NCI-H345 (cell line): ENCODE measurements at regions not wholly inside any gene's neighbourhood (a gene's known extent, or its start where the extent isn't known, plus 50 kb on each side); places are given as distances from the start of the nearest gene placed in this dataset.

Experiments
- DNase-seq: peaks from one replicate; lab custom pipeline; 2025; lab: John Stamatoyannopoulos, UW

DNA sequence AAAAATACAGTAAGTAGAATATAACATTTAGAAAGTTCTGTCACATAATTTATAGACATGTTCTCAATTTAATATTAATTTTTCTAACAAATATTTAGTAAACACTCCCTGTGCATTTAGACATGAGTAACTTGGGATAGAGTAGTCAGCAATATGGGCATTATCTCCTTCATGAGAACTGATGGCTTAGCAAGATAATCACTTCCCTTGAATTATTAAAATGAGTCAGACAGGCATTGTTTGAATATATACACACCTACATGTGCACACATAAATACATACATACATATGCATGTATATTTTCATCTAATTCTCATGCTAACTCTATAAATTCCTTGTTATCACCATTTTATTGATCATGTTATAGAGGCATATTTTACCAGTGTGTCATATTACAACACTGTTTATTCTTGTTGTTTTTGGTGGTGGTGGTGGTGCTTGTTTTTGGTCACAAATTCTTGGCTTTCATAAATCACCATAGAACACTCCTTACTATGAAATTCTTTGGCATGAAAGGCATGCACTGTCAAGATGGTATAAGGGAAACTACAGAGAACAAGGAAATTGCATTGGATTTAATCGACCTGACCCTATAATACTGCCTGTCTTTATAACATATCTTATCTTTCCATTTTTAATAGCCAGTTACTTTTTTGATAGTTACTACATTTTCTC lies 434.5 kb upstream of the MANEA start:
- DNase-seq: no peak

DNA sequence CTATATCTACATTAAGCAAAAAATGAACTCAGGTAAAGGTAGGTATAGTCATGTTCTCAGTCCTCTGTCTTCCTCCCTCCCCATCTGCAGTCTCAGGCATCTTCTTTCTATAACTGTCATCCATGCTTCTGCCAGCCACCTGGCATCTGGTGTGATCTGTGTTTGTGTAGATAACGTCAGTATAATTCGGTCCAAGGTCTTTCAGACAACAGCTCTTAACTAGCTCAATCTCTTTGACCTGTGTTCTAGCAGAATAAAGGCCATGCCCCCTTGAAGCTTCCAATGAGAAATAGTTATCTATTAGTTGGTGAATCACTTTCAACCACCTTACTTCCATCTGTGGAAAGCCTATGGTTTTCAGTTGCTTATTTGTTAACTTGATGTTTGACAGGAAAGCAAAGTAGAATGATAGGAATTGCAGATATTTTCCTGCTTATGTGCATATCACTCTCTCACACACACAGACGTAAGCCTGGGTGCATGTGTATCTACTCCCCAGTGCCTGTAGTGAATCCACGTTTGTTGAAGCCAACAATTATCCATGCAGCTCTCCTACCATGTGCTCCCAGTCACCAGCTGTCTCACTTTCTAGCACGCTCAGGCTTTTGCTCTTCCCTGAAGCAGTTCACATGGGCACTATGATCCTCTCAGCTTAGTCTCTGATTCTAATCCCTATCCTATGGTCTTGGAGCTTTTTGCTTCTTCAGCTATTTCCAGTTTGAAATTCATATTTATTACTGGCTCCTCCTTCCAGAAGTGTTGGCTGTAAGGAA lies 433.7 kb upstream of the MANEA start:
- DNase-seq: no peak

DNA sequence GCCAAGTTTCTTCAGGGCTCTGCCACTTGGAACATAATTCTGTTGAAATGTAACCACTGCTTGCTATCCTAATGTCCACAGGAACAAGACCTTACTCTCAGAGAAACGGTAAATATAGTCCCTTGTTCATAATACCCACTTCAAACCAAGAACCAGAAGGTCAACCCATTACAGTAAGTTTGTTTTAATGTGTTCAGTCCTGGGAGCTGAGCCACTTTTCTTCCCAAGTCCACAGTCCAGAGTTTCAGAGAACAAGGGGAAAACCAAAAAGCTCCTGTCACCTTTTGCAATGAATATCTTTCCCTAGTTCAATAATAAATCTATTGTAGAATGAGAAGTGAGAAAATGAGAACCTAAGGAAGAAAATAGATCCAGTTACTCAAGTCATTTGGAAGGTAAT lies 431.9 kb upstream of the MANEA start:
- no peak for DNase-seq

DNA sequence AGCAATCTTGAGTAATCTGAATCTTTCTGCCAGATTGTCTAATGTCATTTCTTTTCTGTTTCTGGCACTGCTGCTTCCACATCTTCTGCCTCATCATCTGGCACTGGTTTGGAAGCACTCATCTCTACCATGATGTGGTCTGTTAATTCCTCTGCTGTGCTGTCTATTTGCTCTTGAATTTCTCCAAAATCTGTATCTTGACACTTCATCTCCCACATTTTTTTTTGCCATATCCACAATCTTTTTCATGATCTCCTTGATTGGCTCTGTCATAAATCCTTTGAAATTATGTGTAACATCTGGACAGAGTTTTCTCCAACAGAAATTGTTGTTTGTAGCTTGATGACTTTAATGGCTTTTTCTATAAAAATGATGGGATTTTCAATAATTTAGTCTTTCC lies 417.8 kb upstream of the MANEA start:
- DNase-seq: no peak

DNA sequence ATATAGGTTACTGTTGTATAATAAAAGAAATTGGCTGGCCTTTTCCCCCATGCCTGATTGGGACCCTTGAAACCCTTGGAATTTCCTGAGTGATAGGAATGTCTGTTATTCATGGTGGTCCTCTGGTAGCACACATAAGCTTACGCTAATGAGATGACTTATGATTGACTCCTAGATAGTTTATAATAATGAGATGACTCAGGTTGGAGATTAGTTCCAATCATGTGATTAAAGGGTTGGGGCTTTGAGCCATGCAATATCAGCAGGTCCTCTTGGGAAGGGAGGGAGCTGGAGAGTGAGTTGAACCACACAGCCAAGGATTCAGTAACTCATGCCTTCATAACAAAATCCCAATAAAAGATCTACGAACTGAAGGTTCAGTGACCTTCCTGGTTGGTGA lies 407.6 kb upstream of the MANEA start:
- no peak for DNase-seq

DNA sequence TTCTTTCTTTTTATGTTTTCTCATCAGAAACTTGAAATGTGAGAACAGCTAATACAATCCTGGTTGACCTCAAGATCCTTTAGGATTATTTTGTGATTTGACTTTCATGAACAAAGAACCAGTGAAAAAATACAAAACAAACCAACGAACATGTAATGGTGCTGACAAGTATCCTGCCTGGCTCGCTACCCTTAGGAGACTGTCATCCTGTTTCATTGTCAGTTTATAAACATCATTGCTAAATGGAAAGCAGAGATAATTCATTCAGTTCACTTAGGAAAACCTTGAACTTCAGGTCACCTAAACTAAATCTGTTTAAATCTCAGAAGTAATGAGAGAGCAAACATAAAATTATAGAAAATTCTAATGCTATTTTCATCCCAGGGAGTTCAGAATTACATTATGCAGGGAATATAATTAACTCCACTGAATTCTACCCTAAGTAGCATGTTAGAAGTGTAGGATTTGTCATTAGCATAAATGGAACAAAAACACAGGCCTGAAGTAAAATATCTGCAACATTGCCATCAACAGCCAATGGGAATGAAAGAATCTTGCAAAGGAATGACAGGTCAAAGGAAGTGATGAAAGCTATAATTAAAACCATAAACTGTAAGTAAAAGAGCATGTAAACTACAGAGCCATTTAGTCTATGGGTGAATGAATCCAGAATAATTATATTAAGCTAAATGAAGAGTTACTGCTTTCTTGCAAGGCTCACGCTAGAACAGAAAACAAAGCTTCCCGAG lies 401.2 kb upstream of the MANEA start:
- DNase-seq: no peak

DNA sequence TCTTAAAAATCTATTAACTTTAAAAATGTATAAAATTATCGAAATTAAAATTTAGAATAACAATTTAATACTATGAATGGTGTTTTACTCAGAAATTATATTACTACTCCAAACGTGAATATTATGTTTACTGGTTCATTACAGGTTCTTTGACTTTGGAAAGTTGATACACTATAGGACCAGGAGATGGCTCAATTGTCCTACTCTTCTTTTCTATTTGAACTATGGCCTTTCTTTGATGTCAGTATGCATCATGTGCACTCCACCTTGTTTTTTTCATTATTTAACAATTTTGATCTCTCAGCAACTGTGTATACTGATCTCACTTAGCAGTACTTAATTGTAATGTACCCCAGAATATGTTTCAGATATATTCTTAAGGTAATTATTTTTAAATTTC lies 391.5 kb upstream of the MANEA start:
- DNase-seq: no peak

DNA sequence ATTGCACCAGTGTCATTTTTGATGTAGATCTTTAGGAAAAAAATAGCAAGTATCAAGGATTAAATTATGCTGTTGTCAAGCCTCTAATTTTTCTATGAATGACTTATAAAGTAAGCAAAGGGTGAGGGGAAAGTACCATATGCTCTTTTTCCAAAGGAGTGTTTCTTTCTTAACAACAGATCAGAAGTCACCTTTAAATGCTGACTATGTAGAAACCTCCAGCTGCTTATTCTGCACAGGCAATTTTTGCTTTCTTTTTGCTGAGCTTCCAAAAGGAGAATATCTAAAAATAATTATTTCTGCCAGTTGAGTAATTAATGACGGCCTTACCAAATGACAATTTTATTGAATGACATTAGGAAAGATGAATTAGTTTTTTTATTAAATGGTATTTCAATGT lies 390.6 kb upstream of the MANEA start:
- no peak for DNase-seq

DNA sequence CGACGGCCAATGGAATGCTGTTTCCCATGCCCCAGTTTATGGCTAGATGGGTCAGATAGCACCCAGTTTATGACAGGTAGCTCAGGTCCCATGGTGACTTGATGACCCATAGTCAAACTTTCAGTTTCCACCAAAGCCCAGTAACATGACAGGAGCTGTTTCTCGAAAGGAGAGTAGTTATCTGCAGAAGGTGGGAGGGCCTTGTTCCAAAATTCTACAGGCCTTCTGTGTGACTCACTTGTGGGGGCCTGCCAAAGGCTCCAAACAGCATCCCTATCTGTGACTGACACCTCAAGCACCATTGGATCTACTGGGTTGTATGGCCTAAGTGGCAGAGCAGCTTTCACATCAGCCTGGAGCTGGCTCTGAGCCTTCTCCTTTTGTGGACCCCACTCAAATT lies 379.7 kb upstream of the MANEA start:
- no peak for DNase-seq

DNA sequence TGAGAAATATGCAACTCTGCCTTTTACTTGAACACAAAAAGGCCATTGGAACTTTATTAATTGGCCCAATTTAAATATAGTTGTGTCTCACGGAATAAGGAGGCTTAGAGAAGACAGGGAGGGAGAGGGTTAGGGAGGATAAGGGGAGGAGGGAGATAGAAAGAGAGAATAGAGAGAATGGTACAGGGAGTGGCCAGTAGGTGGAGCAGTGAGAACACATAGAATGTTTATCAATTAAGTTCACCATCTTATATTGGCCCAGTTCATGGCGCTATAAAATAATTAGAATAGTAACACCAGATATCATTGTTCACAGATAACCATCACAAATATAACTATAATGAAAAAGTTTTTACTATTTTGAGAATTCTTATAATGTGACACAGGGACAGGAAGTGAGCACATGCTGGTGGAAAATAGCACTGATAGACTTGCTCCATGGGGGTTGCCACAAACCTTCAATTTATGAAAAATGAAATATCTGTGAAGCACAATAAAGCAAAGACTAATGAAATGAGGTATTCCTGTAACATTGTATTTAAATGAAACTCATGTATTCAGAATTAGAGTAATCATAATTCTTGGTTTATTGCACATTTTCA lies 374.1 kb upstream of the MANEA start:
- peak; percentile 37 for DNase-seq

DNA sequence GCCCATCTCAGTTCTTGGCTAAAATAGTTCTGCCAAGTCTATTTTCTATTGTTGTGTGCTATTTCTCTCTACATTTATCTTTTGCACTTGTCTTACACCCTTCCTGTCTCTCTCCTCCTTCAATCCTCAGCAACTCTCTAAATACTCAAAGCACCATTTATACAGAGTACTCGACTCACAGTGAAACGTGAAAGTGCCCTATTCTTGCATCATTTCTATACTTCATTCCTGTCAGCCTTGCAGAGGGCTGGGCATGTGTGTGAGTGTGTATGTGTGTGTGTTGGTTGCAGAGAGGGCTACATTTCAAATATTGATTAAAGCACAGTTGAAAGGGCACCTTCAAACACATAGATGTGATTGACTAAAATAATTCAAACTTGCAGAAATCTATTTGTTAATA lies 373.2 kb upstream of the MANEA start:
- no peak for DNase-seq

DNA sequence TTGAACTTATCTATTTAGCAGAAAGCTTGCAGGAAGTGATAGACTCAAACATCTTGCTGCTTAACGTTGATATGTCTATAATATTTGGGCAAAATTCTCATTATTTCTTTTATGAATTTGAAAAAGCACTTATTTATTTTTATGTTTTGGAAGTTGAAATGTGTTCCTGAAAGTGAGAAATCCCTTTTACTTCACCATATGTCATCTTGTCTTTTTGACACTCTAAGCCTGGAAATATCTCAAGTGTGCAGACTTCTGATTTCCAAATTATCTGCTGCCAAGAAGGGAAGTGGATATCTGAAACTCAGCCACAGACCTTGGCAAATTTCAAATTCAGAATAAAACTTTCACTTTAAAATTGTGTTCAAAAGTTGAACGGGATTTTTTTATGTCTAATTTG lies 368.7 kb upstream of the MANEA start:
- DNase-seq: no peak

DNA sequence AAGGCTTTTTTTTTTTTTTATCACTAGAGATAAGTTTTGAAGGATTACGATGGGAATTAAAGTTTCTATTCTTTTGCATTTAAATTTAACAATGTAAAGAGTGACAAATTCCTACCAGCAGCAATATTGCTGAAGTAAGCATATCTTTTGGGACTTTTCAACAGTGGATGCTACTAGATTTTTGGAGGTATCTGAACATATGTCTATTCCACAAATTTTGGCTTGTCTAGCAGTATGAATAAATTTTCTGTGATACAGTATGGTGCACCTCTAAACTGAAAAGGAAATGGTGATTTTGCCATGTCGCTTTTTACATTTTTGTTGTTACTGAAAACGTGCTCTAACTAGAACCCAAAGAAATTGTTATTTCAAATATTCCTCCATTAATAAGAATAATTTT lies 368.3 kb upstream of the MANEA start:
- DNase-seq: no peak

DNA sequence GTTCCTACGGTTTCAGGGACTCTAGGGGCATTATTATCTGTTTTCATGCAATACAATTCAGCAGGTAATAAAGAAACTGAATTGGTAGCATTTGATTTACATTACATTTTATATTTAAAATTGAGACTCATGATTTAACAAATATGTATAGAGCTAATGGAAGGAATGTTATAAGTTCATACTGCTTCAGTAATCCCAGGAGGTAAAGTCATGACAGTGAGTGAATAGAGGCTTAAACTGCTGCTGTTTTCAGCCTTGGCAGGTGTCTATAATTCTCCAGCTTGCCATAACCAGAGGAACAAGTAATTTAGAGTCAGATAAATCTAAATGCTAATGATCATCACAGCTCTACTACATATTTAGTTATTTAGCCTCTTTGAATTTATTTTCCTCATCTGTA lies 360.8 kb upstream of the MANEA start:
- DNase-seq: no peak

DNA sequence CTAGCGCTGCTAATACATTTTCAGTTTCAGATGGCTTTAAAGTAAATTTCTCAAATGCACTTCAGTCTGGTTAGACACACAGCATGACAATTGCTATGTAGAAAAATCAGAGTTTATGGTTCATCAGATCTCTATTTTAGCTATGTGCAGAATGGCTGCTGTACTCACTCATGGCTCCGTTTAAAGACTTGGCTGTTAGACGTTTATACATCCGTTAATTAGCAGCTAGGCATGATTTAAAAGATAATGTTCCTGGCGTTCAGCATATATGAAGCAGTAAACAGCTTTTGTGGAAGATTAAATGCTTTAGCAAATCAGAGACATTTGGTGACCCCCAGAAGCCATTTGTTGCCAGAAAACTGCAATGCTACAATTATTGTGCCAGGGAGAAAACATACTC lies 350.0 kb upstream of the MANEA start:
- DNase-seq: no peak

DNA sequence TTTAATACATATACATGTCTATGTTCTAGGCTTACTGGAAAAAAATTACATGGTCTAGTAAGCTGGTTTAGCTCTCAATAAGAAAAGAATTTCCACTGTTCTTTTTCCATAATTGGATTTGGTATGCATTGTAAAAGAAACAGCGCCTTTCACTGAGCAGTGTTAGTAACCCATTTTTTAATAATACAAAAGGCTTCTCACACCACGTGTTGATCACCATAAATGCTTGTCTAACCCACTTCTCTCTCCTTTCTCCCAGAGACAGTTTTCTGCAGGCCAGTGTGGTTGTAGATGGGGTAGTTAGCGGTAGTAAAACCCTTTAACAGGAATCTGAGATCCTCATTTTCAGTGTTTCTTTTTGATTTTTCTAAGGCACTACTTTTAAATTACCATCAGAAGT lies 348.7 kb upstream of the MANEA start:
- DNase-seq: no peak

DNA sequence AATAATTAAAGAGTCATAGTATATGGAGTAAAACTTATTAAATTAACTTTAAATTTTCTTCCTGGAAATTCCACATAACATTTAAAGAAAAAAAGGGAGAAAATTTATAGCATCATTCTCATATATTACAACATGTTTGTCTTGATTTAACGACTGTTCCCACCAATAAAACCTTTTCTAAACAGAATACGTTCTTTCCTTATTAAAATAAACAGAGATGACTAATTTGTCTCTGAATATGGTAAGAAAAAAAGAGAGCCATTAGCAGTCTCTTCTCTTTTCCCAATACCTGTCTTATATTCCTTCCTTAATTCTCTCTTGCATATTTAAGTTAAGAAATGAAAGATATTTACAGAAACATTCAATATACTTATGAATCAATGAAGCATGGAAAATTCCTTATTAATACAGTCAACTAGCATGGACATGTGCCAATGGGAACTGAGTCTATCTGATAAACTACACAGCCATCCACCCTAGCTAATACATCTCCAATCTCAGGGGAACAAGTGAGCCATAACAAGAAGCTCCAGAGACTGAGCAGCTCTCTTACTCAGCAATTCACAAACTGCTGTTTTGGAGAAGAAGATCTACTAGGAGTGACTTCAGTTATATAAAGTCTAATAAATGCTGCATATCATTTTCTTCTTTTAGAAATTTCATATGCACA lies 347.1 kb upstream of the MANEA start:
- DNase-seq: no peak

DNA sequence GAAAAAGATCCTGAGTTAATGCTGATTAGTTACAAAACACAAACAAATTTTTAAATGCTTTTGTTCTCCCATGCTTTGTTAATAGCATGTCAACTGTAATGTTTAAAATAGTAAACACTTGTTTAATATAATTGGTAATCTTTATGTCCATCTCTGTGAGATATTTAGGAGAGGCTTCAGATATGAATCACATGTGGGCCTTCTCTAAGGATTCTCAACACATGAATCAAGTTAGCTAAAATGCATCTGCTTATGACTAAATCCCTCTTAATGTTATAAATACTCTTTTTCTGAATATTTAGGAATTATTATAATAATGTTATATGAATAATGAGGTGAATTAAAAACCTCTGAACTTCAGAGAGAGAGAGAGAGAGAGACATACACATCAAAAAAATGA lies 345.9 kb upstream of the MANEA start:
- DNase-seq: no peak

DNA sequence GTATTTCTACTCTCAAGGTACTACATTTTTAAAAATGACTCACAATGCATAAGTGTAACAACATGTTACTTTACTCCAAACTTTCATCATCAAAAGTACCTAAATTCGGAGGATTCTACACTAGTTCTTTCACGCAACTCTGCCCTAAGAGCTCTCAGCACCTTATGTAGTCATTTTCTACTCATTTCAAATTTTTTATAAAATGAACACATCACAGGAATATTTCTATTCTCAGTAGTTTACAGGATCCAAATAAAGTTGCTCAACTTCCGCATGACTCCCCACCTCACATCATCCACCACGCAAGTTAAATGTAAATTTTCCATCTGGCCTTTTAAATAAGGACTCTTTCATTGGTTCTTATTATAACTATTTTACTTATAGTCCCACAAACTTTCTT lies 344.9 kb upstream of the MANEA start:
- DNase-seq: no peak

DNA sequence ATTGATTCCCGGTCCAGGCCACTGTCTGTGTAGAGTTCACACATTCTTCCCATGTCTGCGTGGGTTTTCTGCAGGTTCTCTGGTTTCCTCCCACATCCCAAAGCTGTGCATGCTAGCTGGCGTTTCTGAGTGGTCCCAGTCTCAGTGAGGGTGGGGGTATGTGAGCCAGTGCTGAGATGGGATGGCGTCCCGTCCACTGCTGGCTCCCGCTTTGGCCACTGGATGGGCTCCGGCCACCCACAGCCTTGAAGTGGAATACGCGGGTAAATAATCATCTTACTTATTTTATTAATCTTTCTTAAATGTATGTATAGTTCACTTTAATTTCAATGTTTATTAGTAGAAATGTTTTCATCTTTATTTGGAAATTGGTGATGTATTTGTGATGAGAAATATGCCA lies 343.5 kb upstream of the MANEA start:
- DNase-seq: no peak

DNA sequence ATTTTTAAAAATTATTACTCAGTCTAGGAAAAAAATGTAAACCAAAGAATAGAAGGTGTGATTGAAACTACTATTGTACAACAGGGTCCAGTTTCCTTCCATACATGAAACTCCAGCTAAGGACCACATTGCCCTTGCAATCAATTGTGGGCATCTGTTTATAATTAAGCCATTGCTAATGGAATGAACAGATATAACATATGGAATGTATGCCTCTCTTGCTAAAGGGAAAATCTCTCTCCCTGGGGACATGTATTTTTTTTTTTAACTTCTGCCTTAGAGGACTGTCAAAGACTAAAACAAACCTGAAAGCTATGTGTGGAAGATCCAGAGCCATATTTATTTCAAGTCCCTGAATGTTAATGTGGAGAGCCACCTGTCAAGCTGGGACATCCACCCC lies 336.8 kb upstream of the MANEA start:
- DNase-seq: no peak

DNA sequence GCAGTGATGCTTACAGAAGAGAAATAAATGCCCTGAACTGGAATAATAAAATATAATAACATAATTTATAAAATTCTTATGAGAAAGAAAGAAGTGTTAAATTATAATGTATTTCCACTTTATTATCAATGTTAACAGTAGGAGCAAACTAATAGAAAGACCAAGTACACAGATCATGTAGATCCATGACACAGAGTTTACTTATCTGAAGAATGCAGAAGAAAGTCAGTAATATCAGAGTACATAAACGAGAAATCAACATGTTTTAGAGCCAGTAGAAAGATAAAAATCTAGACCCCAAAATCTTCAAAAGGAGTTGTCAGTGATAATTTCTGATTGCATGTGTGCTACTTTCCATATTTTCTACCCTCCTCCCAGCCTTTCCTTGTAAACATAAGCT lies 334.8 kb upstream of the MANEA start:
- DNase-seq: no peak
